ENCODE measurements at regions not wholly inside any gene's neighbourhood (a gene's known extent, or its start where the extent isn't known, plus 50 kb on each side); places are given as distances from the start of the nearest gene placed in this dataset.

GRCh38 chr6:113143206-113143605, 713.9 kb upstream of the MARCKS start:
- Histone ChIP-seq H3K4me1 (no peaks in the 10 kb centered on the region), H3K4me3 (no peak overlapping the region), H3K27ac (no peak overlapping the region), H3K36me3 (no peaks in the 10 kb centered on the region), H3K27me3 (no peaks in the 10 kb centered on the region), H3K9me3 (no peaks in the 10 kb centered on the region)
- intact Hi-C loops (cut with DNase I; ENCODE audit: low total_unique reads) = no loop called here
- no peak for DNase-seq
- no peak for TF ChIP-seq POLR2A (IDR thresholded peaks at IDR 0.05)
- TF ChIP-seq CTCF (IDR thresholded peaks at IDR 0.05) = no peak

GRCh38 chr6:113144117-113144516, 713.0 kb upstream of the MARCKS start:
- Histone ChIP-seq H3K9me3 (no peaks in the 10 kb centered on the region), H3K4me1 (no peaks in the 10 kb centered on the region), H3K4me3 (no peak overlapping the region), H3K36me3 (no peaks in the 10 kb centered on the region), H3K27me3 (no peaks in the 10 kb centered on the region), H3K27ac (no peak overlapping the region)
- intact Hi-C loops (cut with DNase I; ENCODE audit: low total_unique reads) = no loop called here
- TF ChIP-seq CTCF (IDR thresholded peaks at IDR 0.05) (no peak), POLR2A (IDR thresholded peaks at IDR 0.05) (no peak)
- no peak for DNase-seq

GRCh38 chr6:113146878-113147277, 710.3 kb upstream of the MARCKS start:
- H3K27ac ChIP-seq = no peak overlapping the region
- H3K4me1 ChIP-seq = no peaks in the 10 kb centered on the region
- intact Hi-C loops (cut with DNase I; ENCODE audit: low total_unique reads) = no loop called here
- no peak for DNase-seq
- no peak overlapping the region for H3K4me3 ChIP-seq
- H3K36me3 ChIP-seq = no peaks in the 10 kb centered on the region
- no peaks in the 10 kb centered on the region for H3K27me3 ChIP-seq
- H3K9me3 ChIP-seq = no peaks in the 10 kb centered on the region
- TF ChIP-seq CTCF (IDR thresholded peaks at IDR 0.05) (no peak), POLR2A (IDR thresholded peaks at IDR 0.05) (no peak)

GRCh38 chr6:113147544-113147943, 709.6 kb upstream of the MARCKS start:
- Histone ChIP-seq H3K9me3 (no peaks in the 10 kb centered on the region), H3K36me3 (no peaks in the 10 kb centered on the region), H3K27me3 (no peaks in the 10 kb centered on the region), H3K27ac (no peak overlapping the region), H3K4me3 (no peak overlapping the region), H3K4me1 (no peaks in the 10 kb centered on the region)
- DNase-seq = no peak
- intact Hi-C loops (cut with DNase I; ENCODE audit: low total_unique reads) = no loop called here
- TF ChIP-seq CTCF (IDR thresholded peaks at IDR 0.05) (no peak), POLR2A (IDR thresholded peaks at IDR 0.05) (no peak)

GRCh38 chr6:113148566-113148965, 708.6 kb upstream of the MARCKS start:
- Histone ChIP-seq H3K27ac (no peak overlapping the region), H3K27me3 (no peaks in the 10 kb centered on the region), H3K9me3 (no peaks in the 10 kb centered on the region), H3K4me1 (no peaks in the 10 kb centered on the region), H3K4me3 (no peak overlapping the region), H3K36me3 (no peaks in the 10 kb centered on the region)
- DNase-seq = no peak
- intact Hi-C loops (cut with DNase I; ENCODE audit: low total_unique reads) = no loop called here
- TF ChIP-seq POLR2A (IDR thresholded peaks at IDR 0.05) (no peak), CTCF (IDR thresholded peaks at IDR 0.05) (no peak)
